Heart right ventricle (tissue), 16 donors: ENCODE measurements at regions not wholly inside any gene's neighbourhood (a gene's known extent, or its start where the extent isn't known, plus 50 kb on each side); places are given as distances from the start of the nearest gene placed in this dataset.
"Not testable (repeated sequence)": the region's sequence is repeated elsewhere in the genome, so short reads cannot be mapped to it uniquely, and the experiment has no call there.

Experiments used
- ATAC-seq, 8 donors: fragments of 200-7000 bp; cut with Tn5 transposase; one replicate each; pipeline ENCODE4 v1.9.1; 2020; ENCODE audit warnings: mild to moderate bottlenecking in 8 of 8, moderate library complexity in 8 of 8, moderate number of reproducible peaks in 1 of 8
- DNase-seq, 2 donors: peaks; one replicate each; pipeline ENCODE4 v3.0.0-alpha.2; 2020
- H3K27ac ChIP-seq, 10 donors: fragments of 200-600 bp; sonication (generic) in 2 of 10; one replicate each; pipeline versions ENCODE4 v1.5.0 to v1.8.0; 2020 to 2022; ENCODE audit warnings: mild to moderate bottlenecking in 3 of 10
- H3K27me3 ChIP-seq, 7 donors: fragments of 200-600 bp; one replicate each; pipeline ENCODE4 v1.8.0; 2021 to 2022; ENCODE audit warnings: mild to moderate bottlenecking in 2 of 7
- H3K36me3 ChIP-seq, 9 donors: fragments of 200-600 bp; sonication (generic) in 1 of 9; one replicate each; pipeline versions ENCODE4 v1.5.0 to v1.8.0; 2020 to 2022; ENCODE audit warnings: mild to moderate bottlenecking in 2 of 9
- H3K4me1 ChIP-seq, 9 donors: fragments of 200-600 bp; sonication (generic) in 1 of 9; one replicate each; pipeline versions ENCODE4 v1.5.0 to v1.8.0; 2020 to 2022; ENCODE audit warnings: mild to moderate bottlenecking in 4 of 9
- H3K4me3 ChIP-seq, 10 donors: fragments of 200-600 bp; sonication (generic) in 2 of 10; one replicate each; pipeline versions ENCODE4 v1.5.0 to v1.8.0; 2020 to 2022; ENCODE audit warnings: mild to moderate bottlenecking in 7 of 10, moderate library complexity in 2 of 10
- H3K9me3 ChIP-seq, 11 donors: fragments of 200-600 bp in 10 of 11; sonication (generic) in 2 of 11; one replicate each; pipeline versions ENCODE4 v1.5.0 to v1.8.0; 2013 to 2022; ENCODE audit warnings: mild to moderate bottlenecking in 2 of 11, control low read depth in 1 of 11, moderate library complexity in 1 of 11
- CTCF ChIP-seq, 9 donors: fragments of 200-600 bp; sonication (generic) in 2 of 9; IDR thresholded peaks; one replicate each; pipeline versions ENCODE4 v1.5.0 to v1.8.0; 2021 to 2022; ENCODE audit warnings: antibody characterized with exemption in 9 of 9, mild to moderate bottlenecking in 5 of 9, moderate library complexity in 1 of 9
- WGBS, 2 donors: extraction: QIAGEN DNeasy Blood & Tissue Kit; methylation state at CpG; one replicate each; pipeline ENCODE4 v1.1.7; 2013; ENCODE audit warnings: inconsistent platforms in 1 of 2; 5-methylcytosine and 5-hydroxymethylcytosine counted together
- intact Hi-C, 10 donors: fragments of 100-400 bp; cut with DNase I; formaldehyde crosslinking; loops; one replicate each; pipeline versions ENCODE4 v1.11.1 to v1.14.2; 2022
- donor health status: Arrhythmogenic right ventricular cardiomyopathy.
- donor health status: ischemic (EF 13 %, LVEDD 7.1; RV severe dilation, severe dysfunction).
- donor health status: healthy with polysubstance abuse.
- donor health status: DM: no; HTN: yes; CAD: no.
- donor health status: DM: no; HTN: no; CAD: no.
- donor health status: ischemic (EF 25% LVEDD 6.9; RV normal size, moderate dysfunction).
- donor health status: ischemic (EF 25% LVEDD 5.7; RV mildly dilated, moderate dysfunction).
- donor health status: healthy.
- donor health status: DM: yes; HTN: yes; CAD: no.
- donor health status: Ischemic cardiomyopathy.
- donor health status: ischemic (EF 35%, LVEDD 5.7; RV mildly dilated, moderate dysfunction).
- donor health status: nonischemic (EF 11% LVEDD 7.7; RV severe dilation, severe dysfunction).
- donor health status: DM: yes; HTN: yes; CAD: no.
- donor health status: PGD.
- donor health status: ischemic (EF 29% LVEDD 5.4; RV normal size, mild dysfunction).
- donor health status: nonischemic (EF 23%, LVEDD 6.1; RV moderate dilation, normal function).

GRCh38 chr9:134548185-134548584 is 93.4 kb upstream of the COL5A1 start:
- intact Hi-C loops: loop anchor here in 1 of 10 donors (10.0 kb wide), 1 partner anchor 53 kb away; no protein-coding TSS in a partner anchor
- Histone ChIP-seq H3K4me3 (no peak overlapping the region), H3K36me3 (no peaks in the 10 kb centered on the region), H3K4me1 (peaks cover 0 to 38% (median 14%) of the 10 kb centered on the region in 9 donors), H3K27me3 (peaks cover 0 to 55% (median 26%) of the 10 kb centered on the region in 7 donors), H3K9me3 (no peaks in the 10 kb centered on the region), H3K27ac (no peak overlapping the region)
- no peak for TF ChIP-seq CTCF (IDR thresholded peaks at IDR 0.05)
- WGBS, 2 donors: 88 to 91% methylated on average over 8 of the region's 8 CpGs
- DNase-seq (no peak), ATAC-seq (no peak)

- Histone ChIP-seq H3K9me3 (no peaks in the 10 kb centered on the region), H3K4me3 (no peak overlapping the region), H3K4me1 (peaks cover 0 to 43% (median 18%) of the 10 kb centered on the region in 9 donors), H3K27me3 (peaks cover 0 to 59% (median 30%) of the 10 kb centered on the region in 7 donors), H3K27ac (no peak overlapping the region), H3K36me3 (no peaks in the 10 kb centered on the region)
- intact Hi-C loops: loop anchor here in 1 of 10 donors (10.0 kb wide), 1 partner anchor 54 kb away; no protein-coding TSS in a partner anchor
- TF ChIP-seq CTCF (IDR thresholded peaks at IDR 0.05): no peak
- DNase-seq: no peak
- WGBS, 2 donors: 91 to 92% methylated on average over 17 of the region's 17 CpGs
- ATAC-seq: no peak
These were observed 93.0 kb upstream of the COL5A1 start for GRCh38 chr9:134548618-134549017.

GRCh38 chr9:134549336-134549735 is 92.3 kb upstream of the COL5A1 start:
- peaks cover 0 to 49% (median 19%) of the 10 kb centered on the region in 9 donors for H3K4me1 ChIP-seq
- H3K9me3 ChIP-seq: no peaks in the 10 kb centered on the region
- no peak overlapping the region for H3K4me3 ChIP-seq
- no peak overlapping the region for H3K27ac ChIP-seq
- no peak for ATAC-seq
- DNase-seq: no peak
- no peak for TF ChIP-seq CTCF (IDR thresholded peaks at IDR 0.05)
- H3K27me3 ChIP-seq: peaks cover 0 to 65% (median 31%) of the 10 kb centered on the region in 7 donors
- no peaks in the 10 kb centered on the region for H3K36me3 ChIP-seq
- intact Hi-C loops: loop anchor here in 1 of 10 donors (10.0 kb wide), 1 partner anchor 55 kb away; no protein-coding TSS in a partner anchor
- 82 to 88% methylated on average over 13 of the region's 13 CpGs for WGBS, 2 donors

GRCh38 chr9:134550081-134550480 is 91.5 kb upstream of the COL5A1 start:
- H3K36me3 ChIP-seq, H3K4me3 ChIP-seq, ATAC-seq, H3K27ac ChIP-seq, DNase-seq, H3K9me3 ChIP-seq, intact Hi-C loops: not testable (repeated sequence)
- 94 to 99% methylated on average over 3 to 6 of the region's 7 CpGs for WGBS, 2 donors
- H3K4me1 ChIP-seq: peaks cover 0 to 49% (median 27%) of the 10 kb centered on the region in 9 donors
- H3K27me3 ChIP-seq: peaks cover 0 to 65% (median 27%) of the 10 kb centered on the region in 7 donors

- no peak for ATAC-seq
- whole genome bisulfite sequencing, 2 donors: 83 to 90% methylated on average over 10 of the region's 10 CpGs
- Histone ChIP-seq H3K27me3 (peaks cover 0 to 60% (median 27%) of the 10 kb centered on the region in 7 donors), H3K9me3 (no peaks in the 10 kb centered on the region), H3K4me3 (no peak overlapping the region), H3K4me1 (peaks cover 0 to 46% (median 23%) of the 10 kb centered on the region in 9 donors), H3K27ac (no peak overlapping the region), H3K36me3 (no peaks in the 10 kb centered on the region)
- no peak for TF ChIP-seq CTCF (IDR thresholded peaks at IDR 0.05)
- no peak for DNase-seq
- intact Hi-C loops: no loop called here
These were observed 91.0 kb upstream of the COL5A1 start for GRCh38 chr9:134550584-134550983.
